ENCODE measurements at regions not wholly inside any gene's neighbourhood (a gene's known extent, or its start where the extent isn't known, plus 50 kb on each side); places are given as distances from the start of the nearest gene placed in this dataset.

GRCh38 chr16:6281274-6281673 lies 1051.4 kb upstream of the RBFOX1 start:
- Histone ChIP-seq H3K9me1 (replicated peaks; ENCODE audit: control insufficient read depth, extremely low read depth, insufficient read depth, low read length) (no peaks in the 10 kb centered on the region), H4K20me1 (replicated peaks; ENCODE audit: control insufficient read depth, extremely low read depth, insufficient read depth, low read length) (no peaks in the 10 kb centered on the region), H3K36me3 (ENCODE audit: control insufficient read depth in 2 of 2, extremely low read depth in 1 of 2, insufficient read depth in 2 of 2, low read length in 2 of 2) (no peaks in the 10 kb centered on the region), H3K9ac (replicated peaks; ENCODE audit: extremely low read depth, insufficient read depth, low read length) (no peak overlapping the region), H3K9me3 (replicated peaks; ENCODE audit: control insufficient read depth, insufficient read depth, low read length) (peaks cover 7% of the 10 kb centered on the region), H3K4me2 (ENCODE audit: insufficient read depth, low read length) (no peak overlapping the region), H3K27me3 (ENCODE audit: control insufficient read depth in 2 of 2, insufficient read depth in 2 of 2, low read length in 2 of 2) (no peaks in the 10 kb centered on the region), H3K4me1 (ENCODE audit: control insufficient read depth, extremely low read depth, insufficient read depth, low read length) (no peaks in the 10 kb centered on the region), H3K27ac (ENCODE audit: insufficient read depth, low read depth, low read length) (no peak overlapping the region), H3K79me2 (ENCODE audit: control insufficient read depth, insufficient read depth, low read length) (no peaks in the 10 kb centered on the region), H2AFZ (ENCODE audit: low read depth, low read length) (no peak overlapping the region), H3K4me3 (replicated peaks in 1 of 3; ENCODE audit: insufficient read depth in 1 of 3, low read depth in 1 of 3, low read length in 3 of 3) (no peak overlapping the region)
- TF ChIP-seq POLR2AphosphoS5 (IDR thresholded peaks at IDR 0.05; ENCODE audit: insufficient read depth, low read depth, low read length) (no peak), GATA2 (IDR thresholded peaks at IDR 0.05; ENCODE audit: insufficient read depth, insufficient read length, low read depth, low read length) (no peak), POLR2A (IDR thresholded peaks at IDR 0.05; ENCODE audit: low read depth, low read length) (no peak), EZH2 (IDR thresholded peaks at IDR 0.05; ENCODE audit: borderline replicate concordance, low read depth, low read length, severe bottlenecking) (no peak)
- ChIA-PET POLR2A (no interaction called here), CTCF (no interaction called here)
- intact Hi-C loops (cut with micrococcal nuclease) (no loop called here), dilution Hi-C loops (cut with MboI; ENCODE audit: extremely low pct_ligation_motif_present, low sequenced_read_pairs) (no loop called here)
- FAIRE-seq (no peak), DNase-seq (ENCODE audit: low read depth, low spot score) (no peak)
- BruUV-seq (replicated peaks) = no TSS peak

DNA sequence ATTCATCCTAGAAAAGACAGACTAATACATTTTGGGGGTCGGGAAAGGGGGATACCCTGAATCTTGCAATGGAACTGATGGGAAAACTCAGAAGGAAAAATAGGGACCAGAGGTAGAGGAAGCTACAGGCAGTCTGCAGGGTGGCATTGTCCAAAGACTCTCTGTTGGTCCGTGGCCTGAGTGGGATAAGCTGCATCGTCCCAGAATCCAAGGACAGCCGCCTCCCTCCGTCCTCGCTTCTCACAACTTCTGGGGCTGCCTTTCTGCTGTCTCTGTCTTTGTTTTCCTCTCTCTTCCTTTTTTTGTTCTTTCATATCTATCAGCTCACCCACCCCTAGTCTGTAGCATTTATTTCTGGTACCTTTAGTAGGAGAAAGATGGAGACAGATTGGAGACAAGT lies 1052.6 kb upstream of the RBFOX1 start:
- TF ChIP-seq JUN (IDR thresholded peaks at IDR 0.05; ENCODE audit: borderline replicate concordance, insufficient read depth, insufficient read length, low read depth) (no peak), FOS (IDR thresholded peaks at IDR 0.05; ENCODE audit: borderline replicate concordance, insufficient read depth, low read length) (no peak), MAX (IDR thresholded peaks at IDR 0.05; ENCODE audit: insufficient read depth, insufficient read length) (no peak), GATA2 (IDR thresholded peaks at IDR 0.05; ENCODE audit: insufficient read depth, insufficient read length, low read depth, low read length) (no peak), EZH2 (IDR thresholded peaks at IDR 0.05; ENCODE audit: borderline replicate concordance, low read depth, low read length, severe bottlenecking) (no peak), POLR2A (IDR thresholded peaks at IDR 0.05; ENCODE audit: low read depth, low read length) (no peak), MYC (IDR thresholded peaks at IDR 0.05; ENCODE audit: low read depth, low read length) (no peak), POLR2AphosphoS5 (IDR thresholded peaks at IDR 0.05; ENCODE audit: insufficient read depth, low read depth, low read length) (no peak)
- TF ChIP-seq, protein P1, sequence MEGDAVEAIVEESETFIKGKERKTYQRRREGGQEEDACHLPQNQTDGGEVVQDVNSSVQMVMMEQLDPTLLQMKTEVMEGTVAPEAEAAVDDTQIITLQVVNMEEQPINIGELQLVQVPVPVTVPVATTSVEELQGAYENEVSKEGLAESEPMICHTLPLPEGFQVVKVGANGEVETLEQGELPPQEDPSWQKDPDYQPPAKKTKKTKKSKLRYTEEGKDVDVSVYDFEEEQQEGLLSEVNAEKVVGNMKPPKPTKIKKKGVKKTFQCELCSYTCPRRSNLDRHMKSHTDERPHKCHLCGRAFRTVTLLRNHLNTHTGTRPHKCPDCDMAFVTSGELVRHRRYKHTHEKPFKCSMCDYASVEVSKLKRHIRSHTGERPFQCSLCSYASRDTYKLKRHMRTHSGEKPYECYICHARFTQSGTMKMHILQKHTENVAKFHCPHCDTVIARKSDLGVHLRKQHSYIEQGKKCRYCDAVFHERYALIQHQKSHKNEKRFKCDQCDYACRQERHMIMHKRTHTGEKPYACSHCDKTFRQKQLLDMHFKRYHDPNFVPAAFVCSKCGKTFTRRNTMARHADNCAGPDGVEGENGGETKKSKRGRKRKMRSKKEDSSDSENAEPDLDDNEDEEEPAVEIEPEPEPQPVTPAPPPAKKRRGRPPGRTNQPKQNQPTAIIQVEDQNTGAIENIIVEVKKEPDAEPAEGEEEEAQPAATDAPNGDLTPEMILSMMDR (IDR thresholded peaks at IDR 0.05; ENCODE audit: extremely low read depth in 1 of 2, insufficient read depth in 1 of 2, low read depth in 1 of 2, low read length in 2 of 2) = no peak
- intact Hi-C loops (cut with micrococcal nuclease) = no loop called here
- Histone ChIP-seq H3K27me3 (ENCODE audit: control insufficient read depth in 2 of 2, insufficient read depth in 2 of 2, low read length in 2 of 2) (no peaks in the 10 kb centered on the region), H3K4me2 (ENCODE audit: insufficient read depth, low read length) (no peak overlapping the region), H2AFZ (ENCODE audit: low read depth, low read length) (no peak overlapping the region), H3K36me3 (ENCODE audit: control insufficient read depth in 2 of 2, extremely low read depth in 1 of 2, insufficient read depth in 2 of 2, low read length in 2 of 2) (no peaks in the 10 kb centered on the region), H3K9me1 (replicated peaks; ENCODE audit: control insufficient read depth, extremely low read depth, insufficient read depth, low read length) (no peaks in the 10 kb centered on the region), H3K4me3 (replicated peaks in 1 of 3; ENCODE audit: insufficient read depth in 1 of 3, low read depth in 1 of 3, low read length in 3 of 3) (no peak overlapping the region), H3K79me2 (ENCODE audit: control insufficient read depth, insufficient read depth, low read length) (no peaks in the 10 kb centered on the region), H3K9ac (replicated peaks; ENCODE audit: extremely low read depth, insufficient read depth, low read length) (no peak overlapping the region), H3K27ac (ENCODE audit: insufficient read depth, low read depth, low read length) (no peak overlapping the region), H4K20me1 (replicated peaks; ENCODE audit: control insufficient read depth, extremely low read depth, insufficient read depth, low read length) (no peaks in the 10 kb centered on the region), H3K4me1 (ENCODE audit: control insufficient read depth, extremely low read depth, insufficient read depth, low read length) (no peaks in the 10 kb centered on the region), H3K9me3 (replicated peaks; ENCODE audit: control insufficient read depth, insufficient read depth, low read length) (peaks cover 5% of the 10 kb centered on the region)
- CTCF ChIA-PET = no interaction called here
- dilution Hi-C loops (cut with MboI; ENCODE audit: extremely low pct_ligation_motif_present, low sequenced_read_pairs) = no loop called here
- BruUV-seq (replicated peaks) = no TSS peak
- no peak for FAIRE-seq
- POLR2A ChIA-PET = no interaction called here
- no peak for DNase-seq (ENCODE audit: low read depth, low spot score)
